H1 (cell line): ENCODE measurements at regions not wholly inside any gene's neighbourhood (a gene's known extent, or its start where the extent isn't known, plus 50 kb on each side); places are given as distances from the start of the nearest gene placed in this dataset.
A peak's percentile ranks its signal among the peaks of the same experiment; 100 is the strongest.

Source experiments
- CTCF ChIA-PET: fragments of 300-600 bp; sonication (Branson Sonifier 250); formaldehyde crosslinking; loops from one replicate; lab custom pipeline; 2021; ENCODE audit not compliant: partially characterized antibody; lab: Charles Lee
- POLR2A ChIA-PET: fragments of 300-600 bp; sonication (Branson Sonifier 250); formaldehyde crosslinking; loops from one replicate; lab custom pipeline; 2021; ENCODE audit warnings: inconsistent platforms; ENCODE audit not compliant: partially characterized antibody; lab: Charles Lee
- DNase-seq, 2 experiments: peaks; one replicate each; pipeline versions ENCODE4 v3.0.0 to v3.0.0-alpha.2; 2010 to 2022; ENCODE audit warnings: low spot score in 2 of 2, low read depth in 1 of 2, mixed read lengths in 1 of 2
- FAIRE-seq: peaks from 2 replicates; lab custom pipeline; 2011; peaks lifted over from hg19 to GRCh38; lab: Jason Lieb, UNC
- H2AFZ ChIP-seq: 2 replicates; pipeline ENCODE4 v1.8.1; 2012; ENCODE audit warnings: low read length, inconsistent platforms
- H2AK5ac ChIP-seq: 2 replicates; pipeline ENCODE4 v1.6.1; 2013; ENCODE audit warnings: low read depth, low read length
- H2BK120ac ChIP-seq: replicated peaks from 2 replicates; pipeline ENCODE3; 2013; ENCODE audit warnings: low read depth, low read length, inconsistent platforms
- H2BK12ac ChIP-seq: 2 replicates; pipeline ENCODE4 v1.6.1; 2013; ENCODE audit warnings: low read depth, low read length
- H2BK15ac ChIP-seq: 2 replicates; pipeline ENCODE4 v1.6.1; 2013; ENCODE audit warnings: low read length
- H2BK20ac ChIP-seq: 2 replicates; pipeline ENCODE4 v1.6.1; 2013; ENCODE audit warnings: low read length
- H2BK5ac ChIP-seq: 2 replicates; pipeline ENCODE4 v1.6.1; 2013; ENCODE audit warnings: low read depth, low read length
- H3K14ac ChIP-seq: 2 replicates; pipeline ENCODE4 v1.6.1; 2013; ENCODE audit warnings: inconsistent platforms; ENCODE audit not compliant: insufficient read length
- H3K18ac ChIP-seq: 2 replicates; pipeline ENCODE4 v1.6.1; 2013; ENCODE audit warnings: low read length; ENCODE audit errors: extremely low read depth
- H3K23ac ChIP-seq: 2 replicates; pipeline ENCODE4 v1.6.1; 2013; ENCODE audit warnings: inconsistent platforms; ENCODE audit not compliant: insufficient read length
- H3K23me2 ChIP-seq: 2 replicates; pipeline ENCODE4 v1.6.1; 2013; ENCODE audit warnings: low read depth, low read length
- H3K27ac ChIP-seq: 2 replicates; pipeline ENCODE4 v1.6.1; 2011; ENCODE audit warnings: low read depth, low read length, inconsistent platforms
- H3K27me3 ChIP-seq, 4 experiments: replicated peaks in 1 of 4; 1 replicate in 1 of 4; 2 replicates in 3 of 4; pipeline versions ENCODE4 v1.6.1 to v1.8.1; 2011 to 2013; ENCODE audit warnings: low read length in 3 of 4, mild to moderate bottlenecking in 3 of 4, inconsistent platforms in 2 of 4, mixed read lengths in 2 of 4, moderate library complexity in 1 of 4; ENCODE audit not compliant: control insufficient read depth in 3 of 4, insufficient read depth in 3 of 4; ENCODE audit errors: extremely low read depth in 1 of 4
- H3K36me3 ChIP-seq, 4 experiments: 2 replicates each; pipeline versions ENCODE4 v1.6.1 to v1.8.1; 2011 to 2013; ENCODE audit warnings: mild to moderate bottlenecking in 4 of 4, low read length in 3 of 4, moderate library complexity in 2 of 4, control low read depth in 1 of 4, inconsistent platforms in 1 of 4; ENCODE audit not compliant: insufficient read depth in 4 of 4, control insufficient read depth in 2 of 4
- H3K4ac ChIP-seq: replicated peaks from 2 replicates; pipeline ENCODE3; 2013; ENCODE audit warnings: low read length, low read depth, mixed read lengths, inconsistent platforms; ENCODE audit not compliant: insufficient read length
- H3K4me1 ChIP-seq, 4 experiments: replicated peaks in 1 of 4; 1 replicate in 1 of 4; 2 replicates in 3 of 4; pipeline versions ENCODE4 v1.6.1 to v1.8.1; 2011 to 2013; ENCODE audit warnings: low read length in 3 of 4, inconsistent platforms in 2 of 4, mixed read lengths in 1 of 4; ENCODE audit not compliant: insufficient read depth in 4 of 4, control insufficient read depth in 3 of 4
- H3K4me2 ChIP-seq, 2 experiments: 2 replicates each; pipeline versions ENCODE4 v1.6.1 to v1.8.1; 2011 to 2013; ENCODE audit warnings: low read depth in 2 of 2, low read length in 2 of 2, control low read depth in 1 of 2, inconsistent platforms in 1 of 2, mild to moderate bottlenecking in 1 of 2; ENCODE audit not compliant: insufficient read depth in 1 of 2
- H3K4me3 ChIP-seq, 4 experiments: fragments of 200-600, 300-600 bp in 1 of 4; sonication (generic), shearing (Covaris generic), sonication (Bioruptor Twin) in 1 of 4; 2 replicates each; pipeline versions ENCODE4 v1.5.1 to v1.8.1; 2011 to 2016; ENCODE audit warnings: low read length in 4 of 4, low read depth in 3 of 4, control low read depth in 2 of 4, inconsistent platforms in 2 of 4, mild to moderate bottlenecking in 2 of 4, mixed read lengths in 1 of 4, moderate library complexity in 1 of 4; ENCODE audit not compliant: insufficient read depth in 2 of 4; ENCODE audit errors: extremely low read depth in 1 of 4
- H3K56ac ChIP-seq: replicated peaks from 2 replicates; pipeline ENCODE3; 2013; ENCODE audit warnings: low read depth, mild to moderate bottlenecking, mixed read lengths, low read length, inconsistent platforms; ENCODE audit not compliant: insufficient read length
- H3K79me1 ChIP-seq: 2 replicates; pipeline ENCODE4 v1.6.1; 2013; ENCODE audit warnings: low read depth, low read length, control low read depth
- H3K79me2 ChIP-seq, 2 experiments: 2 replicates each; pipeline versions ENCODE4 v1.6.1 to v1.8.1; 2012 to 2013; ENCODE audit warnings: low read length in 2 of 2, mild to moderate bottlenecking in 2 of 2, inconsistent platforms in 1 of 2; ENCODE audit not compliant: insufficient read depth in 2 of 2, control insufficient read depth in 1 of 2
- H3K9ac ChIP-seq, 4 experiments: replicated peaks in 1 of 4; 1 replicate in 1 of 4; 2 replicates in 3 of 4; pipeline versions ENCODE4 v1.6.1 to v1.8.1; 2011 to 2013; ENCODE audit warnings: low read depth in 3 of 4, low read length in 3 of 4, control low read depth in 2 of 4, mild to moderate bottlenecking in 2 of 4, moderate library complexity in 2 of 4, inconsistent platforms in 1 of 4; ENCODE audit errors: extremely low read depth in 1 of 4
- H3K9me3 ChIP-seq, 2 experiments: 2 replicates each; pipeline versions ENCODE4 v1.6.1 to v1.8.1; 2012 to 2013; ENCODE audit warnings: mild to moderate bottlenecking in 2 of 2, moderate library complexity in 2 of 2, control low read depth in 1 of 2, inconsistent platforms in 1 of 2, low read depth in 1 of 2, low read length in 1 of 2, mixed read lengths in 1 of 2; ENCODE audit not compliant: insufficient read depth in 2 of 2
- H4K20me1 ChIP-seq, 2 experiments: replicated peaks in 1 of 2; 2 replicates each; pipeline versions ENCODE3 to v1.8.1; 2011 to 2013; ENCODE audit warnings: inconsistent platforms in 2 of 2, low read length in 2 of 2, mild to moderate bottlenecking in 1 of 2; ENCODE audit not compliant: insufficient read depth in 2 of 2, control insufficient read depth in 1 of 2
- H4K5ac ChIP-seq: 2 replicates; pipeline ENCODE4 v1.6.1; 2013; ENCODE audit warnings: low read length, low read depth, mixed read lengths, inconsistent platforms; ENCODE audit not compliant: insufficient read length
- H4K8ac ChIP-seq: 2 replicates; pipeline ENCODE4 v1.8.0; 2013; ENCODE audit warnings: mild to moderate bottlenecking, moderate library complexity, low read length, inconsistent platforms; ENCODE audit not compliant: insufficient read depth; ENCODE audit errors: extremely low read depth
- H4K91ac ChIP-seq: replicated peaks from 2 replicates; pipeline ENCODE3; 2013; ENCODE audit warnings: low read length, mixed read lengths, inconsistent platforms; ENCODE audit not compliant: insufficient read length
- BACH1 ChIP-seq: IDR thresholded peaks from 2 replicates; pipeline ENCODE4 v1.6.1; 2012; ENCODE audit warnings: low read length, improper control_type of control experiment
- CREB1 ChIP-seq: IDR thresholded peaks from 2 replicates; pipeline ENCODE4 v1.6.1; 2012; ENCODE audit warnings: inconsistent platforms
- EP300 ChIP-seq, 2 experiments: IDR thresholded peaks; 1 replicate in 1 of 2; 2 replicates in 1 of 2; pipeline ENCODE4 v1.6.1; 2011 to 2012; ENCODE audit warnings: low read depth in 2 of 2, low read length in 2 of 2, mild to moderate bottlenecking in 2 of 2, borderline replicate concordance in 1 of 2, inconsistent platforms in 1 of 2, moderate library complexity in 1 of 2
- HDAC2 ChIP-seq, 2 experiments: fragments of 300-600 bp in 1 of 2; sonication (generic) in 1 of 2; IDR thresholded peaks; 2 replicates each; pipeline ENCODE4 v1.6.1; 2011 to 2012; ENCODE audit warnings: low read depth in 2 of 2, low read length in 2 of 2, mild to moderate bottlenecking in 2 of 2, moderate library complexity in 2 of 2, borderline replicate concordance in 1 of 2, inconsistent platforms in 1 of 2
- RAD21 ChIP-seq, 2 experiments: IDR thresholded peaks in 1 of 2; conservative IDR thresholded peaks in 1 of 2; 2 replicates each; pipeline ENCODE4 v1.6.1; 2011; ENCODE audit warnings: low read depth in 2 of 2, low read length in 2 of 2, improper control_type of control experiment in 1 of 2, inconsistent platforms in 1 of 2, mild to moderate bottlenecking in 1 of 2, moderate library complexity in 1 of 2
- RBBP5 ChIP-seq: IDR thresholded peaks from 2 replicates; pipeline ENCODE4 v1.7.1; 2012; ENCODE audit warnings: low read depth, mild to moderate bottlenecking, inconsistent platforms, low read length, moderate library complexity, borderline replicate concordance
- SIN3A ChIP-seq, 2 experiments: IDR thresholded peaks in 1 of 2; conservative IDR thresholded peaks in 1 of 2; 2 replicates each; pipeline ENCODE4 v1.6.1; 2011 to 2012; ENCODE audit warnings: low read length in 2 of 2, improper control_type of control experiment in 1 of 2, low read depth in 1 of 2, mild to moderate bottlenecking in 1 of 2
- TAF7 ChIP-seq: optimal IDR thresholded peaks from 2 replicates; pipeline ENCODE3; 2011; ENCODE audit warnings: low read depth, mild to moderate bottlenecking, inconsistent platforms, low read length, moderate library complexity, borderline replicate concordance
- TEAD4 ChIP-seq: IDR thresholded peaks from 2 replicates; pipeline ENCODE4 v1.6.1; 2012; ENCODE audit warnings: low read depth, low read length, inconsistent platforms, mixed read lengths
- WGBS, 2 experiments: shearing (Covaris generic) in 1 of 2; methylation state at CpG; one replicate each; pipeline versions ENCODE4 v1.1.6 to v1.1.7; 2013 to 2015; ENCODE audit warnings: low lambda C conversion rate in 2 of 2, mixed read lengths in 2 of 2, inconsistent platforms in 1 of 2, low coverage in 1 of 2, missing lambda C conversion rate in 1 of 2; ENCODE audit not compliant: insufficient replicate concordance in 2 of 2, insufficient coverage in 1 of 2, insufficient read length in 1 of 2; ENCODE audit errors: extremely low coverage in 1 of 2, missing lambda C conversion rate in 1 of 2; 5-methylcytosine and 5-hydroxymethylcytosine counted together
- TF ChIP-seq, protein P1 (sequence below): IDR thresholded peaks from 2 replicates; pipeline ENCODE4 v1.6.1; 2012; ENCODE audit warnings: low read length, inconsistent platforms

DNA sequence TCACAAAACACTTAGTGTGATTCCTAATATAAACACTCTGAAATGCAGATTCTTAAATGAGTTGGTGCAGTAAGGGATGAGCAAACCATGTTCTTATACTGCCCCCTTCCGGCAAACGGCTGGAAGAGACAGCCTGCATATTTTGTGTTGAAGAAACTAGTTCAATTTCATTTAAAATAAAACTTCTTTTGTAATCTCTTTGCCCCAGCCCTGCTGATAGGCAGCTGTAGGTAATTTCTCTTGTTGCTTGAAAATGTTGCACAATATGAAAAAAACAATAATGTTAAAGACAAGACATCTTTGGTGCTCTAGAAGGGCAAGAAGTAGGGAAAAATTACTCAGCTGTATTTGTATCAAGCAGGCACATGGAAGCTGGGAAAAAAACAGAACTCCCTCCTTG is 89.7 kb upstream of the CCNG1 start:
- FAIRE-seq (peak; percentile 77), DNase-seq (peak; percentile 27 to 69)
- Histone ChIP-seq H3K18ac (no peak overlapping the region), H4K20me1 (no peaks in the 10 kb centered on the region), H3K23me2 (no peaks in the 10 kb centered on the region), H3K36me3 (no peaks in the 10 kb centered on the region), H3K27ac (no peak overlapping the region), H3K14ac (no peak overlapping the region), H3K9ac (no peak overlapping the region), H3K4me1 (peaks cover 0 to 4% (median 0%) of the 10 kb centered on the region in 4 experiments; a peak in 2 of 7 replicates), H3K4ac (no peak overlapping the region), H4K5ac (no peak overlapping the region), H2BK120ac (no peak overlapping the region), H2BK5ac (no peak overlapping the region), H2AK5ac (no peak overlapping the region), H2BK20ac (no peak overlapping the region), H2BK15ac (no peak overlapping the region), H3K4me3 (no peak overlapping the region), H4K91ac (no peak overlapping the region), H2BK12ac (no peak overlapping the region), H4K8ac (no peak overlapping the region), H3K9me3 (no peaks in the 10 kb centered on the region; a peak in 1 of 4 replicates), H3K56ac (no peak overlapping the region), H2AFZ (no peak overlapping the region), H3K4me2 (no peak overlapping the region), H3K27me3 (no peaks in the 10 kb centered on the region), H3K79me2 (no peaks in the 10 kb centered on the region), H3K79me1 (no peaks in the 10 kb centered on the region), H3K23ac (no peak overlapping the region)
- ChIA-PET POLR2A (interaction anchor here (1.4 kb wide), 1 partner anchor 17 kb away, joined by 6 read pairs; no protein-coding TSS in a partner anchor), CTCF (interaction anchor here (0.5 to 6.5 kb wide), 72 partner anchors 9 to 1826 kb away, joined by 3 to 64 read pairs (median 4); no protein-coding TSS in a partner anchor)
- WGBS, 2 experiments, result 3% methylated on average over 2 of the region's 2 CpGs; no CpG with 5 or more reads in 1 of the 2 experiments
- no peak for TF ChIP-seq HDAC2 (IDR thresholded peaks at IDR 0.05; ENCODE audit: borderline replicate concordance in 1 of 2, low read depth in 2 of 2, low read length in 2 of 2)
- no peak for TF ChIP-seq EP300 (IDR thresholded peaks at IDR 0.05; ENCODE audit: borderline replicate concordance in 1 of 2, low read depth in 2 of 2, low read length in 2 of 2)
- TF ChIP-seq BACH1, result no peak
- no peak for TF ChIP-seq CREB1
- no peak for TF ChIP-seq SIN3A (conservative IDR thresholded peaks at IDR 0.05 in 1 of 2, IDR thresholded peaks at IDR 0.05 in 1 of 2; ENCODE audit: low read depth in 1 of 2, low read length in 2 of 2)
- TF ChIP-seq, protein P1, sequence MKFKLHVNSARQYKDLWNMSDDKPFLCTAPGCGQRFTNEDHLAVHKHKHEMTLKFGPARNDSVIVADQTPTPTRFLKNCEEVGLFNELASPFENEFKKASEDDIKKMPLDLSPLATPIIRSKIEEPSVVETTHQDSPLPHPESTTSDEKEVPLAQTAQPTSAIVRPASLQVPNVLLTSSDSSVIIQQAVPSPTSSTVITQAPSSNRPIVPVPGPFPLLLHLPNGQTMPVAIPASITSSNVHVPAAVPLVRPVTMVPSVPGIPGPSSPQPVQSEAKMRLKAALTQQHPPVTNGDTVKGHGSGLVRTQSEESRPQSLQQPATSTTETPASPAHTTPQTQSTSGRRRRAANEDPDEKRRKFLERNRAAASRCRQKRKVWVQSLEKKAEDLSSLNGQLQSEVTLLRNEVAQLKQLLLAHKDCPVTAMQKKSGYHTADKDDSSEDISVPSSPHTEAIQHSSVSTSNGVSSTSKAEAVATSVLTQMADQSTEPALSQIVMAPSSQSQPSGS, result no peak
- TF ChIP-seq TAF7, result no peak
- peak; percentile 8; the same call in 1 of the 2 replicates for TF ChIP-seq TEAD4
- no peak for TF ChIP-seq RBBP5
- TF ChIP-seq RAD21 (IDR thresholded peaks at IDR 0.05 in 1 of 2, conservative IDR thresholded peaks at IDR 0.05 in 1 of 2; ENCODE audit: low read depth in 2 of 2, low read length in 2 of 2), result peak; percentile 95
